ENCODE measurements at regions not wholly inside any gene's neighbourhood (a gene's known extent, or its start where the extent isn't known, plus 50 kb on each side); places are given as distances from the start of the nearest gene placed in this dataset.
"Not testable (repeated sequence)": the region's sequence is repeated elsewhere in the genome, so short reads cannot be mapped to it uniquely, and the experiment has no call there.

DNA sequence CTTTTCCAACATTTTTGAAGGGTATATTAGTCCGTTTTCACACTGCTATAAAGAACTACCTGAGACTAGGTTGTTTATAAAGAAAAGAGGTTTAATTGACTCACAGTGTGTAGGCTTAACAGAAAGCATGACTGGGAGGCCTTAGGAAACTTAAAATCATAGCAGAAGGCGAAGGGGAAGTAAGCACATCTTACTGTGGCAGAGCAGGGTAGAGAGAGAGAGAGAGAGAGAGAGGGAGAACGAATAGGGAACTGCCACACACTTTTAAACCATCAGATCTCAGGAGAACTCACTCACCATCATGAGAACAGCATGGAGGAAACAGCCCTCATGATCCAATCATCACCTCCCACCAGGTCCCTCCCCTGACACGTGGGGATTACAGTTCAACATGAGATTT lies 420.3 kb downstream of the SOCS6 start:
- no peak for DNase-seq

DNA sequence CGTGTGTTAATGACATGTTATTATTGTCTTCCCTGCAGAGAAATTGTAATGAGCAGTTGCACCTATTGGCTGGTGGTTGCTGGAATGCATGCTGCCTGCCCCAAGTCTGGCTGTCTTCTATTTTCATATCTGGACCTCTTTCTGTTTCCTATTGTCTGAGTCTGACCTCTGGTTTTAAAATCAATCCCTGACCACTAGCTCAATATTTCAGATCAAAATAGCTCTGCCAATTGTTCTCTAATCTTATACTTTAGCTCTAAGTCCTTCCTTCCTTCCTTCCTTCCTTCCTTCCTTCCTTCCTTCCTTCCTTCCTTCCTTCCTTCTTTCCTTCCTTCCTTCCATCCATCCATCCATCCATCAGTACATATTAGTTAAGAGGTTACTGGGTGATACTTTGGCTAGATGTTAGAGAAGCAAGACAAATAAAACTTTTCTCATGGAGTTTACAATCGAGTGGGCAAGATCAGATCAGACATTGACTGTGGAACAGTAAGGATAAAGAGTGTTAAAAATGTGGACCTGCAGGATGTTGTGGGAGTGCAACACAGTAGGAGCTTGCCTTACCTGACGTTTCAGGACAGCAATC lies 417.1 kb downstream of the SOCS6 start:
- no peak for DNase-seq

DNA sequence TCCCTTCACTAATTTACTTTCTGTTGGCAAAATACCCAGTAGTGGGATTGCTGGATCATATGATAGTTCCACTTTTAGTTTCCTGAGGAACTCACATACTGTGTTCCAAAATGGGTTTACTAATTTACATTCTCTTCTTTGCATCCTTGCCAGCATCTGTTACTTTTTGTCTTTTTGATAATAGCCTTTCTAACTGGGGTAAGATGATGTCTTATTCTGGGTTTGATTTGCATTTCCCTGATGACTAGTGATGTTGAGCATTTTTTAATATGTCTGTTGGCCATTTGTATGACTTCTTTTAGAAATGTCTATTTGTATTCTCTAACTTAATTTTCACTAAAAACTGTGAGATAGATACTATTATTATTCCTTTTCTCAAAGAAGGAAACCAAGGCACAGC lies 411.7 kb downstream of the SOCS6 start:
- no peak for DNase-seq

DNA sequence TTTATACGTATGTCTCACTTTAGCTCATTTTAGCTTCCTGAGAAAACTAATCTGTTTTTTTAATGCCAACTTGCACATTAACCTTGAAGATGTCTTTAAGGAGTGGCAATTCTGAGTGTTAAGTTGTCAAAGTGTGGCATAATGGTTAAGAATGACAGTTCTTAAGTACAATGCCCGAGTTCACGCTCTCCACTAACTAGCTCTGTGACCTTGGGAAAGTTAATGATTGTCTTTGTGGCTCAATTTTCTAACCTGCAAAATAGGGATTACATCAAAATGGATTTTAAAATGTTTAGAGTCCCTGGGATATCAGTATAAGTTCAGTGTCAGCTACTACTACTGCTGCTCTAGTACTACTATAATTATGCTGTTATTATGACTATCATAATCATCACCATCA lies 409.7 kb downstream of the SOCS6 start:
- no peak for DNase-seq

DNA sequence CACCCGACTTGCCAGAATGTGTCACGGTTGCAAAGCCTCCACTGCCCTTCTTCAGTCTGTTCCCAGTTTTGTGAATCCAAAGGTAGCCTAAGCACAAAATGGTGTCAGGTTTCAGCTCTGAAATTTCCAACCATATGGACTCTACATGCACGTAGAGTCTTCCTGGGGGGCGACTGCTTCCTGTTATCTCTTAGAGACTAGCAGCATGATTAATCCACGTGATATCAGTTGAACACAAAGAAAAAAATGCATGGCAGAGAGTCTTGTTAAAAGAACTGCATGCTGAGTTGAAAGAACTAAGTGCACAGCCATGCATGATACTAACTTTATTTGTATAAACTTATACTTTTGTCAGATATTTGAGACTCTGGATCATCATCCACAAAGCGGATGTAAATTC lies 404.4 kb downstream of the SOCS6 start:
- peak; percentile 20 for DNase-seq

DNA sequence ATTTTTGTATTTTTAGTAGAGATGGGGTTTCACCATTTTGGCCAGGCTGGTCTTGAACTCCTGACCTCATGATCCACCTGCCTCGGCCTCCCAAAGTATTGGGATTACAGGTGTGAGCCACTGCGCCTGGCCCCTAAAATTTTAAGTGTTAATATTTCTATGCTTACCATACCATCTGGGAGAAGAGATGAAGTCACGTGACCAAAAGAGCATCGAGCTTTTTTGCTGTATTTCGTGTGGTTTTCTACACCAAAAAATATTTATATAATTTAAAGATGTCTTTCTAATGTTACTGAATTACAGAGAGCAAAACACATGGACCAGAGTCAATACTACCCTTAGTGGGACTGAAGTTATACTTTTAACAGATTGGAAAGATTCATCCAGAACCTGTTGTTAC lies 400.9 kb downstream of the SOCS6 start:
- not testable (repeated sequence) for DNase-seq

DNA sequence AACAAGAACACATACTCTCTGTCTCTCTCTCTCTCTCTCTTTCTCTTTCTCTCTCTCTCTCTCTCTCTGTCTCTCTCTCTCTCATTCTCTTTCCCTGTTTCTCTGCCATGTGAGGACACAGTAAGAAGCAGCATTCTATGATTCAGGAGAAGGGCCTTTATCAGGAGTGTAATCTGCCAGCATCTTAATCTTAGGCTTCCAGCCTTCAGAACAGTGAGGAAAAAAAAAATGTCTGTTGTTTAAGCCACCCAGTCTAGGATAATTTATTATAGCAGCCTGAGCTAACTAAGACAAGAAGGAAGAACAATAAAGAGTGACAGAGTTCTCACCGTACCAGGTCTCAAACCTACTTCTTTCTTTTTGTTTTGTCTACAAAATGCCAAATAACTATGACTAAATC lies 399.4 kb downstream of the SOCS6 start:
- DNase-seq: no peak

DNA sequence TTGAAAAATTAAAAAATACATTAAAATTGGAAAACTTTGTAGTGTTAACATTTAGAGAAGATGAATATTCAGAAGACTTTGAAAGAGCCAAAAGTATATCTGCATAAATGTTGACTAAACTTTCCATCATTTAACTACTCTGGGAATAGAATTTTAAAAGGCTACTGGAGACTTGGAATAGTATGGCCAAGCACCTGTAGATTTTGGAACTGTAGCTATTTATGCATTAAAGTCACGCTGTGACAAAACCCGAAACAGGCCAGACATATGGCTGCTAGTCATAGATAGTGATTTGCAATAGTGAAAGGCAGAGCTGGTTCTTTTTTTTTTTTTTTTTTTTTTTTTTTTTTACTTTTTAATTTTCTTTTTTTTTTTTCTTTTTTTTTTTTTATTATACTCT lies 396.0 kb downstream of the SOCS6 start:
- no peak for DNase-seq

DNA sequence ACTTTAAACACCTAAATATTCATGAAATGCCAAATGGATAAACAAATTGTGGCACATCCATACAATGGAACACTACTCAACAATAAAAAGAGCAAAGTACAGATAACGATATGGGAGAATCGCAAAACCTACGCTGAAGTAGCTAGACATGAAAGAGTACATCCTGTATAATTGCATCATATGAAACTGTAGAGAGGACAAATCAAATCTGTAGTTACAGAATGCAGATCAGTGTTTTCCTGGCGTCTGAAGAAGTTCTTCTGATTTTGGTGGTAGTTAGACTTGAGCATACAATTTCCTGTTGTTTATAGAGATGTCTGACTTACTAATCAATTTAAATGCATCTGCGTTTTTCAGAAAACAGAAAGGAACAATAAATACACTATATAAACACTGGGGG lies 394.4 kb downstream of the SOCS6 start:
- DNase-seq: no peak

DNA sequence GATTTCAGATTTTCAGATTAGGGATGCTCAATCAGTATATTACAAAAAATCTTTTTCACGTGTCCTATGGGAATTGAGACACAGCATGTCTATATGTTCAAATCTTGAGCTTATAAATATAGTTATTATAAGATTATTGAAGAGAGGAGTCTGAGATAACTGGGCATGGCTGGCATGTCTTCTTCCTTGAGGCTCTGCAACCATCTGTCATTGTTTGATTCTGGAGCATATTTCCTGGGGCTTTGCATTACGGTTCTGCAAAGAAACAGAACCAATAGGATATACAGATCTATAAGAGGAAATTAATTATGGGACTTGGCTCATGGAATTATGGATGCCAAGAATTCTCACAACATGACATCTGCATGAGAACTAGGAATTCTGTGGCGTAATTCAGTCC lies 386.1 kb downstream of the SOCS6 start:
- no peak for DNase-seq

DNA sequence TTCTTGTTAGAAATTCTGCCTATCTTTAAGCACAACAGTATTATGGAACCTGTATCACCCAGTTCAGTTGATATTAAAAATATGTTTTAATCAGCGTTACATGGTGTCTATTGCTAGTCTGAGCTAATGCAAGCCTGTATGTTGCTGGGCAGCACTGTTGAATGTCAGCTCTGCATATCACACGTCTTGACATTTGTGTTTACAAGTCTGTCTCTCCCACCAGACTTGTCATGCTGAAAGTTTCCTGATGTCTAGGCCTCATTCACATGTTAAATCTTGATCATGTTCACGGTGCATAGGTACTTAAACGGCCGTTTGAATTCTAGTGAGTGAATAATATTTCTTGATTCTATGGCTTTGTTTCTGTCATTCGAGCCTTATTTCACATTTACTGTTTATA lies 385.0 kb downstream of the SOCS6 start:
- no peak for DNase-seq

DNA sequence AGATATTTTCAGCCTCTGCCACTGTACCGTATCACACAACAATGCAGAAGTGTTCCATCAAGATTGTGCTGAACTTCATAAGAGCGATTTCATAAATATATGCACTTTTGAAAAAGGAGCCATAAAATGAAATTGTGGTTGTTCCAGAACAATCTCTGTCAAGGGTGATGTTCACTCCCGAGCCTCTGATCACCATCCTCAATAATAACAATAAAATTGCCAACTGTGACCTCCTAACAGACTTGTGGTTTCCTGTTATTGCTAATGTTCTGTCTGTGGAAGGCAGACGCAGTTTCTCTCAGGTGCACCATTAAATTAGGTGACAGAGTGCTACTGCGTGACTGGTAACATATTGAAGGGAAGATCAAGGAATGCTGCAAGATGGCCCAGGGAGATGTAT lies 383.7 kb downstream of the SOCS6 start:
- no peak for DNase-seq

DNA sequence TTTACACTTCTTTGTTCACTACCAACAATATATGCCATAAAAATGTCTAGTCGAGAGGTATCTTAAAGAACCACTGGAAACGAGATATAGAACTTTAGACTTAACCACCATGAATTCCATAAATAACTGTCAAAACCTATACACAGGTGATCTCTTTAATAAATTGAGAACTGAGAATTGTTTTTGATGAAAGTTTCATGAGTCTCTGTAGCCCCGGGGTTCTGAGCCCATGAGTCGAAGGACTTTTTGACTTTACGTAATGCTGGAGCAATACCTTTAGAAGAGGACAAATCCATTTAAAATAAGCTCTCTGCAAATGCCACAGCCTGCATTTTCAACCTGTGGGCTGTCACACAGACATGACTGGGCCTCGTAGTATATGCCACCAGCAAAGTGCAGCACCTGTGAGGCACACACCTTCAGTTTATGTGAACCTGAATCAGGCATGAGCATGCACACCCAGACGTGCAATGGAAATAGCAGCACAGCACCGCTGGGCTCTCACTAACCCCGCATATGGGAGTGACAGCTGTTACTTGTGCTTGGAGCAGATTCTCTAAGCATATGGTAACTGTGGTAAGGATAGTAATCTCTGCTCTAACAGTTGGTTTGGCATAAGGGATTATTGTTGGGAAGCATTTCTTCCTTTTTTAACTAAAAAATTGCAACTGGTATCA lies 383.2 kb downstream of the SOCS6 start:
- DNase-seq: no peak

DNA sequence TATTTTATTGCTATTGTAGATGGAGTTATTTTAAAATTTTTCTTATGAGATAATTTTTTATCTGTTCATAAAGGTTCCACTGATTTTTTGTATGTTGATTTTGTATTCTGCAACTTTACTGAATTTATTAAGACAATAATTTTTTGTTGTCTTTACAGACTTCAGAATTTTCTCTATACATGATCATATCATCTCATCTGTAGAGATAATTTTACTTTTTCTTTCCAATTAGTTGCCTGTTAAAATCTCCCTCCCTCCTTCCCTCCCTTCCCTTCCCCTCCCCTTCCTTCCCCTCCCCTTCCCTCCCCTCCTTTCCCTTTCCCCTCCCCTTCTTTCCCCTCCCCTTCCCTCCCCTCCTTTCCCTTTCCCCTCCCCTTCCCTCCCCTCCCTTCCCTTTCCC lies 378.1 kb downstream of the SOCS6 start:
- DNase-seq: no peak

DNA sequence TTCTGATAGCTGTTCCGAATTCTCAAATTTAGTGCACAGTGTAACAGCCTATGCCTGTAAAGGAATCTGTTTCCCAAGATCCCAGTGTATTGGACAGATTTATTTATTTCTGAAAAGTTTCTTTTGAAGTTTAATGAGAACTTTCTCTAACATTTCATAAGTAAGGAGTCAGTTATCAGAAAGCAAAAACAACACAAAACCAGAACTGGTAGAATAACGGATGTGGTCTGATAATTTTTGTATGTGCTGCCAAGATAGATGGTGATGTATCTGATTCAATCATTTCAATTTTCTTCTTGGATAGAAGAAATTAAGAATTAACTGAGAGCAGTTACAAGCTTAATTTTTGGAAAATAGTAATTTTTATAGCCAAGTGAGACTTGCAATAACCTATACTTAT lies 374.3 kb downstream of the SOCS6 start:
- DNase-seq: no peak

DNA sequence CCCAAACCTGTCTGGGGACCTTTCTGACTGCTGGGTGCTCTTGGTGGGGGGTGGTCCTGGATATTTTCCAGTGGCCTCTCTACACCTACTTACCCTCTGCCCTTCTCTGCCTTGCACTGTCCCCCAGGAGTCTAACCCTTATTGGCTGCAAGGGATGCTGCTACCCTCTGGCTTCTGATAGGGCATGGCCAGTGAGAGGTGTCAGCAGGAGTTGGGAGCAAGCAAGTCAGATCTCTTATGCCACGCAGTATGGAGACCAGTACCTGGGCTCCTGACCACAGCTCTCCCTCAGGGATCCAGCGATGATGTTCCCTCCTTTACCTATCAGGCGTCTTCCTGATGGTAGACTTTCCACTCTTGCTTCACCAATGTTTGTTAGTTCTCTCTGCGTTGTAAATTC lies 373.7 kb downstream of the SOCS6 start:
- no peak for DNase-seq

DNA sequence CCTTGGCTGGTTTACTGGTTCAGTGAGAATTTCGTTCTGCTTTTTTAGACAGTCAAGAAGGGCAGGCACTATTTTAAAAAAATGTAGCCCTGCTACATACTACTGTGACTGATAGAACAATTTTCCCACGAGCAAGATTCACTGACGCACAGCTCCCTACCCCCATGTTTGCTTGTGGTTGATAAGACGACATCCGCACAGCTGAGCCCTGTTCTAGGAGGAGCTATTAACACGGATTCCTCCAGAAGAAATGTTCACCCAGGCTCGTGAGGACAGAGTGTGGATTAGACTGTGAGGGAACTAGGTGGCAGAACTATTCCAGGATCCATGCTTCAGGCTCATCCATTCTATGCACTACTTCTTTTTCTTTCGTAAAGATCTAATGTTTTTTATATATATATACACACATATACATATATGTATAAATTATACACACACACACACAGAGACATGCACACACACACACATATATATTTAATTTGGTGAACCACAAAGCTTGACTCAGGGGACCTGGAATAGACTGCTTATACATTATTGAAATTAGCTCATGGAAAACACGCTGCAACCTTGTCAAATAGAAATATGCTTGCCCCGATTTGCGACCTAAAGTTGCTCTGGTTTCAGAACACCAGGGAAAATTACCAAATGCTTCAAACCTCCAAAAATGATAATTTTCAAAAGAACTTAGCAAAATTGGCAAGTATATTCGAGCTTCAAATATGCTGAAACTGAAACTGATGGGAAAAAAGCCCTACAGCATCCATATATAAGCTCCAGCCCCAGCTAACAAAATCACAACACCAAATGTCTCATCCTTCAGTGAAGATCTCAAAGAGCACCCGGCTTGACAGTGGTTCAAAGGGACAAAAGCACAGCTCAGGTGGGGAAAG lies 370.4 kb downstream of the SOCS6 start:
- no peak for DNase-seq

DNA sequence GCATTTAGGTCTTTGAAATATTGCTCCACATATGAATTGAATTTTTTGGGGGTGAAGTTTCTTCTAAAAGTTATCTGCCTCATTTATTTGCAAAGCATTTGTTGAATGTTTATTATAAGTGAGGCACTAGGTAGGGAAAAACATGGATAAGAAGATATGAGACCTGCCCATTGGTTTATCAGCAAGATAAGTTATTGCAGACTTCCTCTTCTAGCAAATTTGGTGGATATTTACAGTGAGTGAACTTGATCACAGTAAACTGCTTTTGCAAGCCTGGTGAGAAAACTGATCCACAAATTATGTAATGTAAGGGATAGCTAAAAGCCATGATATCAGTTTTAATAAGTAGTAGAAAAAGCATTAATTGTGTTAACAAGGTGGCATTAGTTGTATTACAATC lies 364.8 kb downstream of the SOCS6 start:
- no peak for DNase-seq

DNA sequence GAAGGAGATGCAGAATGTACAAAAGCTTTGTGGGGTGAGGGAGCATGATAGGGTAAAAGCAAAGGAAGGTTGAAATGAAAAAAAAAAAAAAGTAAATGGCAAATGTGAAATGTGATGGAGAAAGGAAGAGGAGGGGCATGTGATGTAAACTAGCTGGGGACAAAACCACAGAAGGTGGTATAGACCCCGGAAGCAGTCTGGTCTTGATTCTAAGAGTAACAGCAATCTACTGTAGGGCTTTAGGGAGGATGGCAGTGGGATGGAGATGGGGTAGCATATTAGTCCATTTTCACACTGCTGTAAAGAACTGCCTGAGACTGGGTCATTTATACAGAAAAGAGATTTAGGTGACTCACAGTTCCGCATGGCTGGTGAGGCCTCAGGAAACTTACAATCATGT lies 362.0 kb downstream of the SOCS6 start:
- no peak for DNase-seq

DNA sequence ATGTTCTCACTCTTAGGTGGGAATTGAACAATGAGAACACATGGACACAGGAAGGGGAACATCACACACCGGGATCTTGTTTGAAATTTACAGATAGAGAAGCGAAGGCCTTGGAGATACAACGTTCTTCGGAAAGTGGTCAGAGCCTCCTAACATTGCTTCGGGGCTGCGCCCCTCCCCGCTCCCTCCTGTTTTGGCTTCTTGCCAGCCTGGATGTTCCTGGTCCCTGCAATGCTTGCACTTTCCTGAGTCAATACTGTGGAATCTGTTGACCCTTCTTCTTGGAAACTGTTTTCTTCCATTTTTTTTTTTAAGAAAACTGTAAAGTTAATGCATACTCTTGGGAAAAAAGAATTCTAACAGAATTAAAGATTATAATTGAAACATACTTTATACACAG lies 360.8 kb downstream of the SOCS6 start:
- no peak for DNase-seq

DNA sequence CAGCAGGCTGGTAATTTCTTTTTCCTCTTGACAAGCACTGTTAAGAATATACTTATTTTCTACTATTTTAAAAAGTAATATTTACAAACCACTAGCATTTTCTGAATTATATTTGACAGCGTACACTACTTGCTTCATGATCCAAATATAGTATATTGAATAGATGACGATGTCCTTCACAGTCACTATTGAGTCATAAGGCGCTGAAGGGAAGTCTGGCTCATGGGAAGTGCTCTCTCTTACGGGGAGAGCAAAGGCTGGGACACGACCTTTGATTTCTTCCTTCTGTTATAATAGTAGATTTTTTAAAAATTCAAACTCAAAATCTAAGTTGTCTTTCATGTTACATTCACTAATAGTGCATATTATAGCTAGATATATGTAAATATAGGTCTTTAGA lies 357.1 kb downstream of the SOCS6 start:
- DNase-seq: no peak

DNA sequence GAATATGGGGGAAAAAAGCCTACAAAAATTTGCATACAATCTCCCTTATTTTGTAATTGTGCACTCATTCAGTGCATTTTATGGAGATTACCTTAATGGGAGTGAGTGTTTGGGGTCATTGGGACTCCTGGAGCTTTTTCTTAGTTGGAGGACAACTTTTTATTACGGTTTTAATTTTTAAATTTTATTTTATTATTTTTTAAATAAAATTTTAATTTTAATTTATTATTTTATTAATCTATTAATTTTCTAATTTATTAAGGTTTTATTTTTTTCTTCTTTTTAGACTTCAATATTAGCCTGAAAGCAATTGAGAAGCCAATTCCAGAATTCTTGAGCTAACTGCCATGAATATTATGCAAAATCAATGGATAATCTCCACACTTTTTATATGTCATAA lies 355.0 kb downstream of the SOCS6 start:
- DNase-seq: no peak

DNA sequence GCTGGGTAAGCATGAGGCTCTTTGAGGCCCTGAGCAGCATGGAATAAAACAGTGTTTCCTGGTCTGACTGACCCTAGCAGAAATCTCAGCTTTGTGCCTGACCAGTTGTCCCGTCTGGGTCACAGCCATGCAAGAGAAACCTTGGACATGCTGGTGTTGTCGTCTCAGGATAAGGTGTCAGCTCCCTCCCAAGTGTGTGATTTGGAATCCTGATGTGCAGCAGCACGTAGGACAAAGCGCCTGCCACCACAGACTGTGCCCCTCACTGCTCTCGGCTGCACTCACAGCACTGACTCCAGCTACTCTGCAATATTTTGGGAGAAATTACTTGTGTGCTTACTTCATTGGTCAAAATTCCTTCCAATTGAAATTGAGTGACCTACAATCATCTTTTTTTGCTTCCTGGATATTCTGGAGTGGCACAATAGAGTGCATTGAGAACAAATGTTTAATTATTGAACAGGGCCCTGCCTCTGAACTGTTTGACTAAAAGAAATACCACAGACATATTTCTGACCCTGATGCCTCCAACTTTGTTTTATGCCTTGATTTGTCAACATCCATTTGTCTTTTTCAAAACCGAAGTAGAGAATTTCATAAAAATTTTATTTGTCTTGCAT lies 352.4 kb downstream of the SOCS6 start:
- DNase-seq: no peak

DNA sequence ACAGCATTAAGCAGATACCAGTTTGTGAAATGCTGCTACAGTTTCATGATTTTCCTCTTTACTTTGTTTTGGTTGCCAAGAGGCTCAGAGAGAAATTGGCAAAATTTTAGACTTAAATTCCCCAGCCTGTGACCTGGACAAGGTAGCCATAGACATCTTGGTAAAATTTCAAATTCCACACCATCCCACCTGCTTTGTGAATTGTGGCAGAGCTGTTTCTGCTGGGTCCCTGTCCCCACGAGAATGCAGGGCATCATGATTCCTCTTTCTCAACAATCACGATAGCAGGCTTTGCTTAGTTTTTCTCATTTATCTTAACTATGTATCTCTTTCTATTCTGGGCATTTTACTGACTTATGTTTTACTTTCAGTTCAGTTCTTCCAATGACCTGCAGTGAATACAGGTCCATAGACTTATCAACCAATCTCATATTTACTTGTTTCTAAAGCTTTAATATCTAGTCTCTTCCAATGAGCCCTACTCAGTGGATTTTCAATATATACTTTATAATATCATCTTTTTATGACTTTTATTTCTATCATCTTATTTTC lies 351.6 kb downstream of the SOCS6 start:
- no peak for DNase-seq

All from NCI-H510A (cell line).